DMS 273 (cell line): ENCODE measurements at regions not wholly inside any gene's neighbourhood (a gene's known extent, or its start where the extent isn't known, plus 50 kb on each side); places are given as distances from the start of the nearest gene placed in this dataset.
"Not testable (repeated sequence)": the region's sequence is repeated elsewhere in the genome, so short reads cannot be mapped to it uniquely, and the experiment has no call there.

ENCODE experiments used
- DNase-seq: peaks from one replicate; lab custom pipeline; 2025; ENCODE audit not compliant: unreplicated experiment; lab: John Stamatoyannopoulos, UW

- no peak for DNase-seq
Observed at GRCh38 chr18:78240627-78241252, 738.9 kb upstream of the SALL3 start.

- no peak for DNase-seq
Observed at GRCh38 chr18:78241535-78242253, 737.9 kb upstream of the SALL3 start.

GRCh38 chr18:78242254-78242643 is 737.4 kb upstream of the SALL3 start:
- DNase-seq: no peak

- DNase-seq: no peak
Observed at GRCh38 chr18:78242806-78243205, 736.8 kb upstream of the SALL3 start.

- DNase-seq: no peak
Observed at GRCh38 chr18:78244779-78245178, 734.8 kb upstream of the SALL3 start.

- DNase-seq: no peak
Observed at GRCh38 chr18:78245451-78245850, 734.2 kb upstream of the SALL3 start.

- no peak for DNase-seq
Observed at GRCh38 chr18:78246050-78246449, 733.6 kb upstream of the SALL3 start.

GRCh38 chr18:78246588-78246987 is 733.0 kb upstream of the SALL3 start:
- no peak for DNase-seq

- DNase-seq: no peak
Observed at GRCh38 chr18:78247615-78248289, 731.9 kb upstream of the SALL3 start.

GRCh38 chr18:78255013-78255412 is 724.6 kb upstream of the SALL3 start:
- DNase-seq: no peak

GRCh38 chr18:78268226-78268988 is 711.2 kb upstream of the SALL3 start:
- no peak for DNase-seq

- no peak for DNase-seq
Observed at GRCh38 chr18:78271790-78272189, 707.8 kb upstream of the SALL3 start.

- DNase-seq: no peak
Observed at GRCh38 chr18:78273876-78274275, 705.7 kb upstream of the SALL3 start.

GRCh38 chr18:78283425-78283824 is 696.2 kb upstream of the SALL3 start:
- not testable (repeated sequence) for DNase-seq

- no peak for DNase-seq
Observed at GRCh38 chr18:78292618-78293380, 686.8 kb upstream of the SALL3 start.

GRCh38 chr18:78293540-78293939 is 686.1 kb upstream of the SALL3 start:
- DNase-seq: no peak

GRCh38 chr18:78293940-78294541 is 685.6 kb upstream of the SALL3 start:
- DNase-seq: no peak

GRCh38 chr18:78295262-78295661 is 684.4 kb upstream of the SALL3 start:
- no peak for DNase-seq

GRCh38 chr18:78296166-78296565 is 683.5 kb upstream of the SALL3 start:
- DNase-seq: no peak

GRCh38 chr18:78297048-78297447 is 682.6 kb upstream of the SALL3 start:
- DNase-seq: no peak
